ENCODE measurements at regions not wholly inside any gene's neighbourhood (a gene's known extent, or its start where the extent isn't known, plus 50 kb on each side); places are given as distances from the start of the nearest gene placed in this dataset.

DNA sequence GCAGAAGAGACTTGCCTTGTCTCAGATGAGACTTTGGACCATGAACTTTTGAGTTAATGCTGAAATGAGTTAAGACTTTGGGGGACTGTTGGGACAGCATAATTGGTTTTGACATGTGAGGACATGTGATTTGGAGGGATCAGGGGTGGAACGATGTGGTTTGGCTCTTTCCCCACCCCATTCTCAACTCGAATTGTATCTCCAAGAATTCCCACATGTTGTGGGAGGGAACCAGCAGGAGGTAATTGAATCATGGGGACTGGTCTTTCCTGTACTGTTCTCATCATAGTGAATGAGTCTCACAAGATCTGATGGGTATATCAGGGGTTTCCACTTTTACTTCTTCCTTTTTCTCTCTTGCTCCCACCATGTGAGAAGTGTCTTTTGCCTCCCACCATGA, 229.7 kb upstream of the KCND2 start:
- Histone ChIP-seq H3K9ac (ENCODE audit: low read depth in 1 of 2, low read length in 2 of 2) (no peak overlapping the region), H3K27ac (ENCODE audit: low read depth in 1 of 2, low read length in 2 of 2) (no peak overlapping the region), H3K27me3 (ENCODE audit: control insufficient read depth in 4 of 4, insufficient read depth in 4 of 4, low read length in 3 of 4) (no peaks in the 10 kb centered on the region), H3K9me3 (ENCODE audit: control insufficient read depth in 4 of 4, low read length in 3 of 4) (no peaks in the 10 kb centered on the region), H3K36me3 (ENCODE audit: control insufficient read depth in 4 of 4, insufficient read depth in 3 of 4, low read depth in 1 of 4, low read length in 3 of 4) (no peaks in the 10 kb centered on the region), H3K4me3 (ENCODE audit: low read depth in 1 of 3, low read length in 3 of 3) (no peak overlapping the region), H3K4me1 (ENCODE audit: control insufficient read depth in 4 of 4, insufficient read depth in 4 of 4, low read length in 3 of 4) (no peaks in the 10 kb centered on the region)
- WGBS = 62% methylated on average over 2 of the region's 2 CpGs
- DNase-seq (ENCODE audit: low spot score) = no peak
- no peak for TF ChIP-seq HNF4G (IDR thresholded peaks at IDR 0.05)
- TF ChIP-seq, protein P1, sequence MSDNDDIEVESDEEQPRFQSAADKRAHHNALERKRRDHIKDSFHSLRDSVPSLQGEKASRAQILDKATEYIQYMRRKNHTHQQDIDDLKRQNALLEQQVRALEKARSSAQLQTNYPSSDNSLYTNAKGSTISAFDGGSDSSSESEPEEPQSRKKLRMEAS (IDR thresholded peaks at IDR 0.05) = no peak
- TF ChIP-seq, protein P2, sequence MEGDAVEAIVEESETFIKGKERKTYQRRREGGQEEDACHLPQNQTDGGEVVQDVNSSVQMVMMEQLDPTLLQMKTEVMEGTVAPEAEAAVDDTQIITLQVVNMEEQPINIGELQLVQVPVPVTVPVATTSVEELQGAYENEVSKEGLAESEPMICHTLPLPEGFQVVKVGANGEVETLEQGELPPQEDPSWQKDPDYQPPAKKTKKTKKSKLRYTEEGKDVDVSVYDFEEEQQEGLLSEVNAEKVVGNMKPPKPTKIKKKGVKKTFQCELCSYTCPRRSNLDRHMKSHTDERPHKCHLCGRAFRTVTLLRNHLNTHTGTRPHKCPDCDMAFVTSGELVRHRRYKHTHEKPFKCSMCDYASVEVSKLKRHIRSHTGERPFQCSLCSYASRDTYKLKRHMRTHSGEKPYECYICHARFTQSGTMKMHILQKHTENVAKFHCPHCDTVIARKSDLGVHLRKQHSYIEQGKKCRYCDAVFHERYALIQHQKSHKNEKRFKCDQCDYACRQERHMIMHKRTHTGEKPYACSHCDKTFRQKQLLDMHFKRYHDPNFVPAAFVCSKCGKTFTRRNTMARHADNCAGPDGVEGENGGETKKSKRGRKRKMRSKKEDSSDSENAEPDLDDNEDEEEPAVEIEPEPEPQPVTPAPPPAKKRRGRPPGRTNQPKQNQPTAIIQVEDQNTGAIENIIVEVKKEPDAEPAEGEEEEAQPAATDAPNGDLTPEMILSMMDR (IDR thresholded peaks at IDR 0.05; ENCODE audit: low read depth, low read length, missing input control) = no peak
- no peak for TF ChIP-seq NR2F2 (IDR thresholded peaks at IDR 0.05)
- TF ChIP-seq JUND (IDR thresholded peaks at IDR 0.05) = no peak
- no peak for TF ChIP-seq SP1 (IDR thresholded peaks at IDR 0.05)
- TF ChIP-seq FOXA1 (IDR thresholded peaks at IDR 0.05) = no peak

DNA sequence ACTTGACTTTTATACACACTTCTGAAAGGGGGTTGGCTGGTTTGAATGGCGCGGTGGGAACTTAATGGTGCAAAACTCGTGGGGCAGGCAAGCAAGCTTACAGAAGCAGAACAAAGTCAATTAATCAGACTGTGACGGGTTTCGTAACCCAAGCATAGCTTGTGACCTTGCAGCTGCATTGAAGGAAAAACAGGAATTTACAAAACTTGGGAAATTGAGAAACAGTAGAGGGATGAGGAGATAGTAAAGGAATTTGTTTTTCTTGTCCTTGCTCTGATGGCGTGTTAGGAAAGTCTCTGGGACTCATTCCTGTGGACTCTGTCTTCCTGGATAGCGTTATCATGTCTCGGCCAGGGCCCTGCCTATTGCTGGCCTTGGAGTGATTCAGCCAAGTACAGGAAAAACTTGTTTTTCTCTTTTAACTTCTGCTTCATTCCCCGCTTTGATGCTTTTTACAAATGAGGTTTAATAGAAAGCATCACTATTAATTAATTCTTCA, 220.0 kb upstream of the KCND2 start:
- no peak for TF ChIP-seq HNF4G (IDR thresholded peaks at IDR 0.05)
- TF ChIP-seq HNF4A (conservative IDR thresholded peaks at IDR 0.05) = no peak
- no peak for TF ChIP-seq FOXA2 (IDR thresholded peaks at IDR 0.05)
- no peak for TF ChIP-seq RAD21 (IDR thresholded peaks at IDR 0.05)
- no peak for TF ChIP-seq RXRA (IDR thresholded peaks at IDR 0.05)
- TF ChIP-seq REST (IDR thresholded peaks at IDR 0.05) = no peak
- TF ChIP-seq, protein P1 (IDR thresholded peaks at IDR 0.05) = no peak
- TF ChIP-seq EGR1 (IDR thresholded peaks at IDR 0.05; ENCODE audit: low read depth in 2 of 2) = no peak
- TF ChIP-seq SP1 (IDR thresholded peaks at IDR 0.05) = no peak
- TF ChIP-seq, protein P3, sequence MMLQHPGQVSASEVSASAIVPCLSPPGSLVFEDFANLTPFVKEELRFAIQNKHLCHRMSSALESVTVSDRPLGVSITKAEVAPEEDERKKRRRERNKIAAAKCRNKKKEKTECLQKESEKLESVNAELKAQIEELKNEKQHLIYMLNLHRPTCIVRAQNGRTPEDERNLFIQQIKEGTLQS (IDR thresholded peaks at IDR 0.05) = no peak
- TF ChIP-seq NR2F2 (IDR thresholded peaks at IDR 0.05) = no peak
- no peak for TF ChIP-seq TAF1 (conservative IDR thresholded peaks at IDR 0.05)
- TF ChIP-seq, protein P4, sequence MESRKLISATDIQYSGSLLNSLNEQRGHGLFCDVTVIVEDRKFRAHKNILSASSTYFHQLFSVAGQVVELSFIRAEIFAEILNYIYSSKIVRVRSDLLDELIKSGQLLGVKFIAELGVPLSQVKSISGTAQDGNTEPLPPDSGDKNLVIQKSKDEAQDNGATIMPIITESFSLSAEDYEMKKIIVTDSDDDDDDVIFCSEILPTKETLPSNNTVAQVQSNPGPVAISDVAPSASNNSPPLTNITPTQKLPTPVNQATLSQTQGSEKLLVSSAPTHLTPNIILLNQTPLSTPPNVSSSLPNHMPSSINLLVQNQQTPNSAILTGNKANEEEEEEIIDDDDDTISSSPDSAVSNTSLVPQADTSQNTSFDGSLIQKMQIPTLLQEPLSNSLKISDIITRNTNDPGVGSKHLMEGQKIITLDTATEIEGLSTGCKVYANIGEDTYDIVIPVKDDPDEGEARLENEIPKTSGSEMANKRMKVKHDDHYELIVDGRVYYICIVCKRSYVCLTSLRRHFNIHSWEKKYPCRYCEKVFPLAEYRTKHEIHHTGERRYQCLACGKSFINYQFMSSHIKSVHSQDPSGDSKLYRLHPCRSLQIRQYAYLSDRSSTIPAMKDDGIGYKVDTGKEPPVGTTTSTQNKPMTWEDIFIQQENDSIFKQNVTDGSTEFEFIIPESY (IDR thresholded peaks at IDR 0.05) = no peak
- Histone ChIP-seq H3K27ac (ENCODE audit: low read depth in 1 of 2, low read length in 2 of 2) (no peak overlapping the region), H3K9ac (ENCODE audit: low read depth in 1 of 2, low read length in 2 of 2) (no peak overlapping the region), H3K9me3 (ENCODE audit: control insufficient read depth in 4 of 4, low read length in 3 of 4) (no peaks in the 10 kb centered on the region), H3K36me3 (ENCODE audit: control insufficient read depth in 4 of 4, insufficient read depth in 3 of 4, low read depth in 1 of 4, low read length in 3 of 4) (no peaks in the 10 kb centered on the region), H3K4me3 (ENCODE audit: low read depth in 1 of 3, low read length in 3 of 3) (no peak overlapping the region), H3K27me3 (ENCODE audit: control insufficient read depth in 4 of 4, insufficient read depth in 4 of 4, low read length in 3 of 4) (no peaks in the 10 kb centered on the region), H3K4me1 (ENCODE audit: control insufficient read depth in 4 of 4, insufficient read depth in 4 of 4, low read length in 3 of 4) (no peaks in the 10 kb centered on the region)
- DNase-seq (ENCODE audit: low spot score) = no peak
- WGBS = 62% methylated on average over 9 of the region's 9 CpGs

All from liver (tissue), 8 donors.